A549 (cell line): ENCODE measurements at regions not wholly inside any gene's neighbourhood (a gene's known extent, or its start where the extent isn't known, plus 50 kb on each side); places are given as distances from the start of the nearest gene placed in this dataset.

Experiments
- ATAC-seq, 2 experiments: fragments of 200-7000 bp in 1 of 2; fragments of >200 bp in 1 of 2; cut with Nextera tagmentation in 1 of 2; cut with Tn5 transposase in 1 of 2; 3 replicates each; pipeline versions ENCODE4 v1.8.0 to v1.9.1; 2018 to 2020; ENCODE audit warnings: mild to moderate bottlenecking in 1 of 2, moderate library complexity in 1 of 2
- CTCF ChIA-PET: fragments of 300-600 bp; sonication (Branson Sonifier 250); formaldehyde crosslinking; extraction: SDS; loops from one replicate; lab custom pipeline; 2021; ENCODE audit warnings: antibody characterized with exemption, inconsistent platforms; lab: Yijun Ruan, JAX
- POLR2A ChIA-PET: fragments of 350-600 bp; formaldehyde crosslinking; extraction: SDS; loops from one replicate; lab custom pipeline; 2021; ENCODE audit warnings: antibody characterized with exemption, inconsistent platforms; lab: Yijun Ruan, JAX
- DNase-seq, 2 experiments: peaks; one replicate each; pipeline versions ENCODE4 v3.0.0 to v3.0.0-alpha.2; 2011 to 2016; ENCODE audit warnings: low read depth in 1 of 2, low spot score in 1 of 2
- FAIRE-seq: peaks from 2 replicates; lab custom pipeline; 2011; peaks lifted over from hg19 to GRCh38; lab: Jason Lieb, UNC
- H3K27ac ChIP-seq, 2 experiments: fragments of >200 bp; sonication (Bioruptor Twin); formaldehyde crosslinking; 3 replicates each; pipeline ENCODE4 v1.5.1; 2016 to 2017
- H3K4me1 ChIP-seq: fragments of >200 bp; sonication (Bioruptor Twin); formaldehyde crosslinking; 3 replicates; pipeline ENCODE4 v1.6.1; 2016
- H3K4me2 ChIP-seq: fragments of >200 bp; sonication (Bioruptor Twin); formaldehyde crosslinking; 3 replicates; pipeline ENCODE4 v1.6.1; 2016
- H3K4me3 ChIP-seq: fragments of >200 bp; sonication (Bioruptor Twin); formaldehyde crosslinking; 3 replicates; pipeline ENCODE4 v1.5.1; 2016
- H3K9me3 ChIP-seq: fragments of >200 bp; sonication (Bioruptor Twin); formaldehyde crosslinking; 3 replicates; pipeline ENCODE4 v1.6.1; 2016
- CBX8 ChIP-seq: fragments of 200-600 bp; sonication (generic); IDR thresholded peaks from 2 replicates; pipeline ENCODE4 v1.6.1; 2016
- CHD4 ChIP-seq: fragments of 200-600 bp; sonication (generic); IDR thresholded peaks from 2 replicates; pipeline ENCODE4 v1.6.1; 2016; ENCODE audit warnings: antibody characterized with exemption, mild to moderate bottlenecking, borderline replicate concordance
- EHF ChIP-seq: fragments of 250-450 bp; sonication (Bioruptor Pico); IDR thresholded peaks from 2 replicates; pipeline ENCODE4 v1.5.0; 2020; ENCODE audit warnings: mild to moderate bottlenecking
- ELK1 ChIP-seq: fragments of 150-350 bp; IDR thresholded peaks from 2 replicates; pipeline ENCODE4 v1.6.1; 2014; ENCODE audit warnings: low read depth, mild to moderate bottlenecking, low read length
- EP300 ChIP-seq, 2 experiments: fragments of >200 bp; sonication (Bioruptor Twin); formaldehyde crosslinking; IDR thresholded peaks; 2 replicates in 1 of 2; 3 replicates in 1 of 2; pipeline ENCODE4 v1.6.1; 2016 to 2017
- FOSL2 ChIP-seq, 2 experiments: fragments of 450-650 bp in 1 of 2; fragments of >200 bp in 1 of 2; sonication (Bioruptor Twin) in 1 of 2; formaldehyde crosslinking; IDR thresholded peaks; 2 replicates each; pipeline versions ENCODE4 v1.5.0 to v1.6.1; 2016 to 2020; ENCODE audit warnings: mild to moderate bottlenecking in 1 of 2, moderate library complexity in 1 of 2
- FOXS1 ChIP-seq: fragments of 250-450 bp; sonication (Bioruptor Pico); IDR thresholded peaks from 2 replicates; pipeline ENCODE4 v1.5.0; 2020; ENCODE audit warnings: mild to moderate bottlenecking, moderate library complexity
- GATA3 ChIP-seq: IDR thresholded peaks from 2 replicates; pipeline ENCODE4 v1.6.1; 2012; ENCODE audit warnings: borderline replicate concordance
- HEYL ChIP-seq: fragments of 250-450 bp; sonication (Bioruptor Pico); IDR thresholded peaks from 2 replicates; pipeline ENCODE4 v1.8.0; 2021; ENCODE audit warnings: mild to moderate bottlenecking, moderate library complexity
- HOXA7 ChIP-seq: fragments of 250-450 bp; sonication (Bioruptor Pico); IDR thresholded peaks from 2 replicates; pipeline ENCODE4 v1.5.0; 2020; ENCODE audit warnings: mild to moderate bottlenecking, moderate library complexity
- HOXB13 ChIP-seq: fragments of 250-450 bp; sonication (Bioruptor Pico); IDR thresholded peaks from 2 replicates; pipeline ENCODE4 v1.5.0; 2020; ENCODE audit warnings: low read depth, mild to moderate bottlenecking, moderate library complexity
- HOXB5 ChIP-seq: fragments of 250-450 bp; sonication (Bioruptor Pico); IDR thresholded peaks from 2 replicates; pipeline ENCODE4 v1.5.0; 2020; ENCODE audit warnings: mild to moderate bottlenecking, moderate library complexity
- JUN ChIP-seq, 2 experiments: fragments of >200 bp; sonication (Bioruptor Twin); formaldehyde crosslinking; IDR thresholded peaks; 2 replicates in 1 of 2; 3 replicates in 1 of 2; pipeline ENCODE4 v1.6.1; 2016 to 2017
- JUNB ChIP-seq: fragments of >200 bp; sonication (Bioruptor Twin); formaldehyde crosslinking; IDR thresholded peaks from 2 replicates; pipeline ENCODE4 v1.6.1; 2016
- MAFK ChIP-seq: fragments of 450-650 bp; IDR thresholded peaks from 2 replicates; pipeline ENCODE4 v1.6.1; 2014; ENCODE audit not compliant: partially characterized antibody
- MAX ChIP-seq: IDR thresholded peaks from 2 replicates; pipeline ENCODE4 v1.6.1; 2012
- MAZ ChIP-seq: fragments of 150-350 bp; IDR thresholded peaks from 2 replicates; pipeline ENCODE4 v1.6.1; 2014; ENCODE audit warnings: antibody characterized with exemption, low read depth, low read length, borderline replicate concordance
- NPAS2 ChIP-seq: fragments of 250-450 bp; sonication (Bioruptor Pico); IDR thresholded peaks from 2 replicates; pipeline ENCODE4 v1.8.0; 2022; ENCODE audit warnings: mild to moderate bottlenecking, moderate library complexity, borderline replicate concordance
- POLR2A ChIP-seq: IDR thresholded peaks from 2 replicates; pipeline ENCODE4 v1.6.1; 2012; ENCODE audit warnings: mild to moderate bottlenecking, low read length
- RCOR1 ChIP-seq: fragments of 150-350 bp; IDR thresholded peaks from 2 replicates; pipeline ENCODE4 v1.6.1; 2014; ENCODE audit warnings: antibody characterized with exemption, low read length, low read depth
- RFX5 ChIP-seq: fragments of 450-650 bp; IDR thresholded peaks from 2 replicates; pipeline ENCODE4 v1.7.1; 2014; ENCODE audit warnings: antibody characterized with exemption, mild to moderate bottlenecking, moderate library complexity
- RNF2 ChIP-seq: fragments of 200-600 bp; sonication (generic); IDR thresholded peaks from 2 replicates; pipeline ENCODE4 v1.6.1; 2016; ENCODE audit warnings: low read depth, mild to moderate bottlenecking, antibody characterized with exemption, moderate library complexity, borderline replicate concordance
- SREBF2 ChIP-seq: fragments of 450-650 bp; IDR thresholded peaks from 2 replicates; pipeline ENCODE4 v1.6.1; 2014; ENCODE audit warnings: mild to moderate bottlenecking, moderate library complexity
- TP53 ChIP-seq: fragments of 250-450 bp; sonication (Bioruptor Pico); IDR thresholded peaks from 2 replicates; pipeline ENCODE4 v1.5.0; 2021; ENCODE audit warnings: mild to moderate bottlenecking, moderate library complexity
- USF2 ChIP-seq: fragments of 450-650 bp; IDR thresholded peaks from 2 replicates; pipeline ENCODE4 v1.6.1; 2014; ENCODE audit warnings: antibody characterized with exemption
- ZC3H11A ChIP-seq: fragments of 450-650 bp; IDR thresholded peaks from 2 replicates; pipeline ENCODE4 v1.6.1; 2014; ENCODE audit warnings: antibody characterized with exemption, mild to moderate bottlenecking
- whole genome bisulfite sequencing: methylation state at CpG from one replicate; pipeline ENCODE4 v1.1.6; 2017; ENCODE audit errors: missing lambda C conversion rate; 5-methylcytosine and 5-hydroxymethylcytosine counted together
- TF ChIP-seq, protein P1 (sequence below): fragments of >200 bp; sonication (Bioruptor Twin); formaldehyde crosslinking; IDR thresholded peaks from 3 replicates; pipeline ENCODE4 v1.6.1; 2016

DNA sequence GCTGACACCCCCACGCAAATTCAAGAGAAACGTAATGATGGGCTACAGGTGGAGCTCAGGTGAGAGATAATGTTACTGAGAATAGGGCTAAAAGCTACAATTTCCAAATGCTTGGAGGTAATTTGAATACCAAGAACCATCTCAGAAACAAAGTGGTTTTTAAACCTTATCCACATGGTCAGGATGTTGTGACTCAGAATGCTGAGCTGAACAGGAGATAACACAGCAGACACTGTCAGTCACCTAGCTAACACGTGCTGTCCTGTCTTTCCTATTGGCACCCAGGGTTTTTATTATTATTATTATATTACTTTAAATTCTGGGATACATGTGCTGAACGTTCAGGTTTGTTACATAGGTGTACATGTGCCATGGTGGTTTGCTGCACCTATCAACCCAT, 233.0 kb upstream of the MAF start (continued):
- TF ChIP-seq HOXB13 (CRISPR knock-in tag): no peak
- TF ChIP-seq FOXS1 (CRISPR knock-in tag): no peak
- no peak for TF ChIP-seq EHF (CRISPR knock-in tag)
- TF ChIP-seq RNF2: no peak
- TF ChIP-seq EP300 (IDR thresholded peaks at IDR 0.05): no peak
- TF ChIP-seq GATA3: no peak

DNA sequence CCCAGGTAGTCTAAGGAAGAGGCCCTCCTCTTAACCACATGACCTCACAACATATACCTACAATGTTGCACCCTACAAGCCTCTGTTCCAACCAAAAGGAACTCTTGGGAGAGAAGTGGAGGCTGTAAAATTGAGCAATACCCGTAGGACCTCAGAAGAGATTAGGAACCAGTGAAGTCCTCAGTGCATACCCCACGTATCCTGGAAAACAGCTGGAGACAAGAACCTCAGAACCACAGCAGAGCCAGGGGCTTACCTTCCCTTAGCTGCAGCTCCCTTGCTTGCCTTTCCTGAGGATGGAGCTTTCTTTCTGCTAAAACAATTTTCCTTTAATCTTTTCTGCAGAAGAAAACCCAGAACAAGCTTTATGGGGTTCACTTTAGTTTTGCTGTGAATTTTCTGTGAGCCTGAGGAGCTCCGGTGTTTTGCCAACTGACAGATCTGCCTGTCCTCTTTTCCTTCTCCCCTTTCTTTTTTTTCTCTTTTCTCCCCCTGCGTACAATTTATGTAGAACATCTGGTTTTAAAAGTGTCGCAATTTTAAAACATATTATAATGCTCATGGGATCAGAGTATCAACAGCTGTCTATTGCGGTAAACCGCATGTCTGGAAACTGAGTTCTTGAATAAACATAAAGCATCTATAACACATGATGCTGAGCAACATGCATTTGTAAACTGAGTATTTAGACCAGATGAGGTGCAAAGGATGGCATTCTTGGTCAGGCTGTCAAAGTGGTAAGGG, 226.4 kb upstream of the MAF start:
- H3K9me3 ChIP-seq: no peaks in the 10 kb centered on the region
- FAIRE-seq (no peak), DNase-seq (no peak), ATAC-seq (no peak)
- CTCF ChIA-PET: interaction anchor here (1.0 to 1.6 kb wide), 2 partner anchors 11 to 225 kb away, joined by 3 read pairs; no protein-coding TSS in a partner anchor
- H3K4me2 ChIP-seq: no peak overlapping the region
- H3K27ac ChIP-seq: no peak overlapping the region
- 64% methylated on average over 7 of the region's 7 CpGs for WGBS
- no peaks in the 10 kb centered on the region for H3K4me1 ChIP-seq
- TF ChIP-seq CHD4 (no peak), RCOR1 (no peak), JUNB (no peak), USF2 (no peak), MAZ (no peak), ELK1 (no peak), EHF (CRISPR knock-in tag) (no peak), MAX (no peak), ZC3H11A (no peak), NPAS2 (CRISPR knock-in tag) (no peak), MAFK (no peak)
- POLR2A ChIA-PET: no interaction called here
- no peak overlapping the region for H3K4me3 ChIP-seq

DNA sequence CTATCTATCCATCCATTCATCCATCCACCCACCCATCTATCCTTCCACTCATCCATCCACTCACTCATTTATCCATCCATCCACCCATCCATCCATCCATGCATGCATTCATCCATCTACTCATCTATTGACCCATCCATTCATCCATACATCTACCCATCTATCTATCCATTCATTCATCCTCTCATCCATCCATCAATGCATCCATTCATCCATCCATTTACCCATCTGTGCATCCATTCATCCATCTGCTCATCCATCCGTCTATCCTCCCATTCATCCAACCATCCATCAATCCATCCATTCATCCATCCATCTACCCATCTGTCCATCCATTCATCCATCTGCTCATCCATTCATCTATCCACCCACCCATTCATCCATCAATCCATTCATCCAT, 224.5 kb upstream of the MAF start:
- ChIA-PET CTCF (no interaction called here), POLR2A (no interaction called here)
- ATAC-seq (no peak), FAIRE-seq (no peak), DNase-seq (no peak)
- no peaks in the 10 kb centered on the region for H3K4me1 ChIP-seq
- 63% methylated on average over 1 of the region's 1 CpG for WGBS
- TF ChIP-seq USF2 (no peak), JUN (IDR thresholded peaks at IDR 0.05) (no peak), HOXB13 (CRISPR knock-in tag) (no peak)
- H3K27ac ChIP-seq: no peak overlapping the region
- H3K4me3 ChIP-seq: no peak overlapping the region
- H3K4me2 ChIP-seq: no peak overlapping the region
- H3K9me3 ChIP-seq: no peaks in the 10 kb centered on the region

- no peak for ATAC-seq
- ChIA-PET POLR2A (no interaction called here), CTCF (no interaction called here)
- no peak for FAIRE-seq
- Histone ChIP-seq H3K4me2 (no peak overlapping the region), H3K4me3 (no peak overlapping the region), H3K9me3 (no peaks in the 10 kb centered on the region), H3K4me1 (no peaks in the 10 kb centered on the region), H3K27ac (no peak overlapping the region)
- TF ChIP-seq HOXB5 (CRISPR knock-in tag) (no peak), POLR2A (no peak), SREBF2 (no peak), USF2 (no peak), HEYL (CRISPR knock-in tag) (no peak), FOSL2 (IDR thresholded peaks at IDR 0.05) (no peak), FOSL2 (CRISPR knock-in tag; IDR thresholded peaks at IDR 0.05) (no peak), CBX8 (no peak), MAX (no peak), TP53 (CRISPR knock-in tag) (no peak), HOXA7 (no peak), RFX5 (no peak), EHF (CRISPR knock-in tag) (no peak)
- TF ChIP-seq, protein P1, sequence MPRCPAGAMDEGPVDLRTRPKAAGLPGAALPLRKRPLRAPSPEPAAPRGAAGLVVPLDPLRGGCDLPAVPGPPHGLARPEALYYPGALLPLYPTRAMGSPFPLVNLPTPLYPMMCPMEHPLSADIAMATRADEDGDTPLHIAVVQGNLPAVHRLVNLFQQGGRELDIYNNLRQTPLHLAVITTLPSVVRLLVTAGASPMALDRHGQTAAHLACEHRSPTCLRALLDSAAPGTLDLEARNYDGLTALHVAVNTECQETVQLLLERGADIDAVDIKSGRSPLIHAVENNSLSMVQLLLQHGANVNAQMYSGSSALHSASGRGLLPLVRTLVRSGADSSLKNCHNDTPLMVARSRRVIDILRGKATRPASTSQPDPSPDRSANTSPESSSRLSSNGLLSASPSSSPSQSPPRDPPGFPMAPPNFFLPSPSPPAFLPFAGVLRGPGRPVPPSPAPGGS: no peak
- DNase-seq: no peak
- 11% methylated on average over 2 of the region's 2 CpGs for WGBS
These were observed 223.1 kb upstream of the MAF start for GRCh38 chr16:79823639-79824038.
